HG02852 (cell line): ENCODE measurements at regions not wholly inside any gene's neighbourhood (a gene's known extent, or its start where the extent isn't known, plus 50 kb on each side); places are given as distances from the start of the nearest gene placed in this dataset.

ENCODE experiments used
- ATAC-seq: cut with Tn5 transposase; IDR thresholded peaks from one replicate; pipeline ENCODE4 v1.9.1; 2021; ENCODE audit warnings: mild to moderate bottlenecking, moderate library complexity; ENCODE audit not compliant: unreplicated experiment

- no peak for ATAC-seq
Observed at GRCh38 chr4:186018261-186018660, 50.7 kb upstream of the TLR3 start.

GRCh38 chr4:186018784-186019183 lies 50.2 kb upstream of the TLR3 start:
- ATAC-seq = no peak
